Lower lobe of right lung (tissue), 2 donors: ENCODE measurements at regions not wholly inside any gene's neighbourhood (a gene's known extent, or its start where the extent isn't known, plus 50 kb on each side); places are given as distances from the start of the nearest gene placed in this dataset.

Experiments used
- ATAC-seq, 2 donors: fragments of 200-7000 bp; cut with Tn5 transposase; one replicate each; pipeline ENCODE4 v1.9.1; 2020 to 2022; ENCODE audit warnings: mild to moderate bottlenecking in 2 of 2, moderate library complexity in 2 of 2
- DNase-seq: peaks from one replicate; pipeline ENCODE4 v3.0.0-alpha.2; 2020
- H3K27ac ChIP-seq: fragments of 200-600 bp; one replicate; pipeline ENCODE4 v1.8.0; 2022
- H3K27me3 ChIP-seq: fragments of 200-600 bp; one replicate; pipeline ENCODE4 v1.8.0; 2022; ENCODE audit warnings: low read depth
- H3K36me3 ChIP-seq: fragments of 200-600 bp; one replicate; pipeline ENCODE4 v1.8.0; 2022; ENCODE audit warnings: mild to moderate bottlenecking
- H3K4me1 ChIP-seq: fragments of 200-600 bp; one replicate; pipeline ENCODE4 v1.8.0; 2022
- H3K4me3 ChIP-seq: fragments of 200-600 bp; one replicate; pipeline ENCODE4 v1.8.0; 2022; ENCODE audit warnings: mild to moderate bottlenecking
- H3K9me3 ChIP-seq: fragments of 200-600 bp; one replicate; pipeline ENCODE4 v1.8.0; 2022
- intact Hi-C: fragments of 100-400 bp; cut with DNase I; formaldehyde crosslinking; loops from one replicate; pipeline ENCODE4 v1.11.0; 2022
- TF ChIP-seq, protein P1 (sequence below): fragments of 200-600 bp; IDR thresholded peaks from one replicate; pipeline ENCODE4 v1.8.0; 2022; ENCODE audit warnings: antibody characterized with exemption, mild to moderate bottlenecking
- donor health status: DM: no; HTN: yes; CAD: no; lungs with severe emphysema.

DNA sequence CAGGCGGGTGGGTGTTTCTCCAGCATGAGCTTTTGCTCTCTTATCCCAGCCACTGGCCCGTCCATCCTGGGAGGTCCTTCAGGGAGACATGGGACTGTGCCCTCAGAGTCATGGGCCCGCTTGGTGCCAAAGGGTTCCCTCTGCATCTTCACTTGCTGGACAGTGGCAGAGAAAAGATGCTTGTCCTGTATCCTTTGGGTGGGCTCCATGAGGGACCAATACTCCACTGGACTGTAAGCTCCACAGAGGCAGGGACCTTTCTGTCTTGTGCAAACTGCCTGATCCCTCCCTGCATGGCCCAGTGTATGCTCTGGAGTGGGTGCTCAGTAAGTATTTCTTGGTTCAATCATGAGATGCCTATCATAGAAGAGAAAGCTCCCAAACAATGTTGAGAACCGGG lies 184.8 kb upstream of the WSCD1 start:
- Histone ChIP-seq H3K9me3 (no peaks in the 10 kb centered on the region), H3K36me3 (no peaks in the 10 kb centered on the region), H3K27ac (no peak overlapping the region), H3K27me3 (peaks cover 6% of the 10 kb centered on the region), H3K4me3 (no peak overlapping the region), H3K4me1 (no peaks in the 10 kb centered on the region)
- TF ChIP-seq, protein P1, sequence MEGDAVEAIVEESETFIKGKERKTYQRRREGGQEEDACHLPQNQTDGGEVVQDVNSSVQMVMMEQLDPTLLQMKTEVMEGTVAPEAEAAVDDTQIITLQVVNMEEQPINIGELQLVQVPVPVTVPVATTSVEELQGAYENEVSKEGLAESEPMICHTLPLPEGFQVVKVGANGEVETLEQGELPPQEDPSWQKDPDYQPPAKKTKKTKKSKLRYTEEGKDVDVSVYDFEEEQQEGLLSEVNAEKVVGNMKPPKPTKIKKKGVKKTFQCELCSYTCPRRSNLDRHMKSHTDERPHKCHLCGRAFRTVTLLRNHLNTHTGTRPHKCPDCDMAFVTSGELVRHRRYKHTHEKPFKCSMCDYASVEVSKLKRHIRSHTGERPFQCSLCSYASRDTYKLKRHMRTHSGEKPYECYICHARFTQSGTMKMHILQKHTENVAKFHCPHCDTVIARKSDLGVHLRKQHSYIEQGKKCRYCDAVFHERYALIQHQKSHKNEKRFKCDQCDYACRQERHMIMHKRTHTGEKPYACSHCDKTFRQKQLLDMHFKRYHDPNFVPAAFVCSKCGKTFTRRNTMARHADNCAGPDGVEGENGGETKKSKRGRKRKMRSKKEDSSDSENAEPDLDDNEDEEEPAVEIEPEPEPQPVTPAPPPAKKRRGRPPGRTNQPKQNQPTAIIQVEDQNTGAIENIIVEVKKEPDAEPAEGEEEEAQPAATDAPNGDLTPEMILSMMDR, result no peak
- intact Hi-C loops, result no loop called here
- ATAC-seq (no peak), DNase-seq (no peak)

DNA sequence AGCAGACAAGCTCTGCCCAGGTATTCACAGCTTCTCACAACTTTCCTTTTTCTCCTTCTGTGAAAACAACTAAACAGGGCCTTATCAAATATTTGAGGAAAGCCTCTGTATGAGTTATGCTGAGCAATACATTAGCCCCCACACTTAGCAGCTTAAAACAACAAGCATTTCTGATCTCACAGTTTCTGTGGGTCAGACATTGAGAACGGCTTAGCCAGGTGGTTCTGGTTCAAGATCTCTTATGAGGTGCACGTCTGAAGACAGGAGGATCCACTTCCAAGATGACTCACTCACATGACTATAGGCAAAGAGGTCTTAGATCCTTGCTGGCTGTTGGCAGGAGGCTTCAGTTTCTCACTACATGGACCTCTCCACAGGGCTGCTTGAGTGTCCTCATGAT lies 181.4 kb upstream of the WSCD1 start:
- no peak overlapping the region for H3K4me3 ChIP-seq
- no peaks in the 10 kb centered on the region for H3K36me3 ChIP-seq
- no peak overlapping the region for H3K27ac ChIP-seq
- peaks cover 6% of the 10 kb centered on the region for H3K27me3 ChIP-seq
- TF ChIP-seq, protein P1, result no peak
- no peak for DNase-seq
- H3K4me1 ChIP-seq, result no peaks in the 10 kb centered on the region
- no peak for ATAC-seq
- intact Hi-C loops, result no loop called here
- H3K9me3 ChIP-seq, result no peaks in the 10 kb centered on the region

DNA sequence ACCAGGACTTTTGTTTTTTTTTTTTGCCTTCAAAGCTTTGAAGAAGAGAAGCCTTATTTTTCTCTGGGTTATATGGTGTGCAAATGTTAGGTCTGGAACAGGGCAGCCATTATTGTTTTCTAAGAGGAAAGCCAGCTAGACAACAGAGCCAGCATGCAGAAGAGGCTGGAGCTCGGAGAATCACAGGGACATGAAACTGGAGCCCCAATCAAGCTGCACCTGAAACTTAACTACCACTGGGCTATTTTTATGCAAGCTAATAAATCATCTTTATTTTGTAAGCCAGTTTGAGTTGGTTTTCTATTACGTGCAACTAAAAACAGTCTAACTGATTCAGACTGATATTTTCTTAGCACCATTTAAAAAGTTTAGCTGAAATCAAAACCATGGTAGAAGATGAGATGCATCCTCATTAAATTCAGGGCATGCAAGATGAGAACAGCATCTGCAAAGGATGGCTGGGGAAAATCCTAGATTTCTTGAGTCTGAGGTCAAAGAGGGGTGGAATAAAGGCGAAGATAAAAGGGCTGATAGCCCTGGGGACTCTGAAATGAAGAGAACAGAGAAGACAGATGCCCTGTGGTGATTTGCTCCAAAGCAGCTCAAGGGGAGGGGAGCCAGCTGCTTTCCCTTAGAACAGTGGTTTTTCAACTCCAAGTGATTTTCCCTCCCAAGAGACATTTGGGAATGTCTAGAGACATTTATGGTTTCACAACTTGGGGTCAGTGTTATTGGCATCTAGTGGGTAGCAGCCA lies 177.1 kb upstream of the WSCD1 start:
- Histone ChIP-seq H3K4me1 (no peaks in the 10 kb centered on the region), H3K36me3 (no peaks in the 10 kb centered on the region), H3K4me3 (no peak overlapping the region), H3K27ac (no peak overlapping the region), H3K27me3 (no peaks in the 10 kb centered on the region), H3K9me3 (no peaks in the 10 kb centered on the region)
- TF ChIP-seq, protein P1, result no peak
- intact Hi-C loops, result no loop called here
- ATAC-seq (no peak), DNase-seq (no peak)

DNA sequence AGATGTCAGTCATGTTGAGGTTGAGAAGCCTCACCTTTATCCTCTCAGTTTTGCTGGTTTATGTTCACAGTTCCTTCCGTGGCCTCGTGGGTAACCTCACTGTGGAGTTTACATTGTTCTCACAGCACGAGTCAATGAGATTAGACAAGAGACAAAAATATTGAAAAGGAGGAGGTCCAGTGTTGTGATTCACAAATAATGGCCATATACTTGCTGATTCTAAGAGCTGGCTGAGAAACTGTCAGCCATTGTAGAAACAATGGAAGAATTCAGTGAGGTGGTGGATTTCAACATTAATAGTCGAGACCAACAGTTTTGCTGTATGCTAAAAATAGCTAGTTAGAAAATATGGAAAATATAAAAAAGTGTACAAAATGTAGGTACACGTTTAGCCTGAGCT lies 176.4 kb upstream of the WSCD1 start:
- no peaks in the 10 kb centered on the region for H3K36me3 ChIP-seq
- H3K27me3 ChIP-seq, result no peaks in the 10 kb centered on the region
- ATAC-seq, result no peak
- no peak for DNase-seq
- no peak overlapping the region for H3K4me3 ChIP-seq
- no peaks in the 10 kb centered on the region for H3K9me3 ChIP-seq
- no peak overlapping the region for H3K27ac ChIP-seq
- H3K4me1 ChIP-seq, result no peaks in the 10 kb centered on the region
- TF ChIP-seq, protein P1, result no peak
- intact Hi-C loops, result no loop called here

DNA sequence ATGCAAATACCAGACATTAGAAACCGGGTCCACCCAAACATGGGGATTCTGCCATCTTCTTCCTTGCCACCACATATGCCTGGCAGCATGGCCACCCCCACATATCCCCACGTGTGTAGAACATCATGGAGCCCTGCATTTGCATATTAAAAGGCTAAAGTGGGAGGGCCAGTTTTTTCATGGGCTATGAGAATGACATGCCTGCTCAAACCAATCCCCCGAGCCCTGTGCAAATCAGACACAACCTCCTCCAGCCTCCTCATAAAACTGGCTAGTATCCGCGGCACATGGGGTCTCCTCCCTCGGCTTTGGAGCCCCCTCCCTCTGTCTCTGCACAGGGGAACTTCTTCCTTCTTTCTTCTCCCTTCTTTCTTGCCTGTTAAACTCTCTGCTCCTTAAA lies 174.9 kb upstream of the WSCD1 start:
- Histone ChIP-seq H3K36me3 (no peaks in the 10 kb centered on the region), H3K9me3 (no peaks in the 10 kb centered on the region), H3K4me3 (no peak overlapping the region), H3K27me3 (no peaks in the 10 kb centered on the region), H3K27ac (no peak overlapping the region), H3K4me1 (no peaks in the 10 kb centered on the region)
- TF ChIP-seq, protein P1, result no peak
- DNase-seq (no peak), ATAC-seq (no peak)
- intact Hi-C loops, result no loop called here
